Cardiac muscle cell (in vitro differentiated cells and primary cell): ENCODE measurements at regions not wholly inside any gene's neighbourhood (a gene's known extent, or its start where the extent isn't known, plus 50 kb on each side); places are given as distances from the start of the nearest gene placed in this dataset.

Experiments
- DNase-seq, 2 donors: peaks; one replicate each; pipeline versions ENCODE4 v3.0.0 to v3.0.0-alpha.2; 2010 to 2017; ENCODE audit warnings: low read depth in 1 of 2, low spot score in 1 of 2
- H3K27ac ChIP-seq: fragments of 200-600 bp; sonication (generic); 2 replicates; pipeline ENCODE4 v1.5.1; 2016
- H3K27me3 ChIP-seq: fragments of 200-600 bp; sonication (generic); 2 replicates; pipeline ENCODE4 v1.6.0; 2016; ENCODE audit warnings: control low read depth
- H3K36me3 ChIP-seq: fragments of 200-600 bp; sonication (generic); 2 replicates; pipeline ENCODE4 v1.5.1; 2016; ENCODE audit warnings: control low read depth
- H3K4me1 ChIP-seq: fragments of 200-600 bp; sonication (generic); 2 replicates; pipeline ENCODE4 v1.8.1; 2017; ENCODE audit warnings: low read depth, mild to moderate bottlenecking, mixed run types
- H3K4me3 ChIP-seq: fragments of 200-600 bp; sonication (generic); 2 replicates; pipeline ENCODE4 v1.5.1; 2016; ENCODE audit warnings: mild to moderate bottlenecking
- H3K9me3 ChIP-seq: fragments of 200-600 bp; sonication (generic); 2 replicates; pipeline ENCODE4 v1.5.1; 2017; ENCODE audit warnings: low read depth, mild to moderate bottlenecking, control low read depth
- CTCF ChIP-seq: IDR thresholded peaks from 2 replicates; pipeline ENCODE4 v1.5.1; 2012; ENCODE audit warnings: low read depth, mild to moderate bottlenecking, low read length

DNA sequence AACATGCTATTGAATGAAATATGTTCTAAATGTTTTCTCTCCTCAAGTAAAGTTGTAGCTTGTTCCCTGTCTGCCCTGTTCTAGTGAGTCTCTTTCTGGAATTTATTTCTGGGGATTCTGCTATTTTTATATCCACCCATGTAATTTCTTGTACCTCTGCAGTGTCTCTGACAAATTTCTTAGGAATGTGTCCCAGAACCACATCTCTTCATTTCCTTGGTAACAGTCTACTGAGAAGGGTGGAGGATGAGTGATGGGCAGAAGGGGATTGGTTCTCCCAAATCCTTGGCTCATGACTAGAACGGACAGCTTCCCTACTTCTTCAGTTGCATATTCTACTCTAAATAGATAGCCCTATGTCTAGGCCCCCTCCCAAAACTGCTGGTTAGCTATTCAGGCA, 490.6 kb upstream of the LINC00305 start:
- no peaks in the 10 kb centered on the region for H3K27me3 ChIP-seq
- no peaks in the 10 kb centered on the region for H3K36me3 ChIP-seq
- H3K4me3 ChIP-seq = no peak overlapping the region
- H3K27ac ChIP-seq = no peak overlapping the region
- no peak for TF ChIP-seq CTCF
- H3K9me3 ChIP-seq = no peaks in the 10 kb centered on the region
- no peaks in the 10 kb centered on the region for H3K4me1 ChIP-seq
- no peak for DNase-seq

- Histone ChIP-seq H3K9me3 (no peaks in the 10 kb centered on the region), H3K4me1 (no peaks in the 10 kb centered on the region), H3K27me3 (no peaks in the 10 kb centered on the region), H3K36me3 (no peaks in the 10 kb centered on the region), H3K4me3 (no peak overlapping the region), H3K27ac (no peak overlapping the region)
- TF ChIP-seq CTCF = no peak
- no peak for DNase-seq
Measured at GRCh38 chr18:64620971-64621560, 472.2 kb upstream of the LINC00305 start.

GRCh38 chr18:64618390-64618789, 469.5 kb upstream of the LINC00305 start:
- DNase-seq = no peak
- no peaks in the 10 kb centered on the region for H3K36me3 ChIP-seq
- H3K27ac ChIP-seq = no peak overlapping the region
- no peaks in the 10 kb centered on the region for H3K27me3 ChIP-seq
- no peaks in the 10 kb centered on the region for H3K9me3 ChIP-seq
- TF ChIP-seq CTCF = no peak
- H3K4me1 ChIP-seq = no peaks in the 10 kb centered on the region
- H3K4me3 ChIP-seq = no peak overlapping the region

DNA sequence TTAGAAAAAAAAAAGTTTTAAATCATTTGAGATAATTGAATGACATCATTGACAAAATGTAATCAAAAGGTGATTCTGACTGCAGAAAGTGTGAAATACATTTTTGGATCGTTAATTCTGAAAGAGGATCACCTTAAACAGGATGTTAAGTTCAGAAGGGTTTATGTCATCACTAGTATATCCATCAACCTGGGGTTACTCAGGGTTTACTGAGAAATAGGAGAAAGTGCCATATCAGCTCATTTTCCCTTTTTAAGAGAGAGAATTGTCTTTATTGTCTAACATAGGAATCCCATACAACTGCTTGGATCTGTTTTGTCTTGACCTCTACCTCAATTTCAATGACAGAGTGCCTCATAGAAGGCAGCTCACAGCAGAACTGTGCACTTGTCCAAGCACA, 466.1 kb upstream of the LINC00305 start:
- no peak for TF ChIP-seq CTCF
- Histone ChIP-seq H3K27ac (no peak overlapping the region), H3K4me3 (no peak overlapping the region), H3K27me3 (no peaks in the 10 kb centered on the region), H3K9me3 (no peaks in the 10 kb centered on the region), H3K36me3 (no peaks in the 10 kb centered on the region), H3K4me1 (no peaks in the 10 kb centered on the region)
- no peak for DNase-seq

GRCh38 chr18:64614446-64614845, 465.6 kb upstream of the LINC00305 start:
- no peak for DNase-seq
- Histone ChIP-seq H3K9me3 (no peaks in the 10 kb centered on the region), H3K4me3 (no peak overlapping the region), H3K27me3 (no peaks in the 10 kb centered on the region), H3K36me3 (no peaks in the 10 kb centered on the region), H3K27ac (no peak overlapping the region), H3K4me1 (no peaks in the 10 kb centered on the region)
- no peak for TF ChIP-seq CTCF

- TF ChIP-seq CTCF = no peak
- Histone ChIP-seq H3K9me3 (no peaks in the 10 kb centered on the region), H3K27me3 (no peaks in the 10 kb centered on the region), H3K4me1 (no peaks in the 10 kb centered on the region), H3K27ac (no peak overlapping the region), H3K36me3 (no peaks in the 10 kb centered on the region), H3K4me3 (no peak overlapping the region)
- no peak for DNase-seq
Measured at GRCh38 chr18:64592246-64592645, 443.4 kb upstream of the LINC00305 start.
